GM12892 (cell line): ENCODE measurements at regions not wholly inside any gene's neighbourhood (a gene's known extent, or its start where the extent isn't known, plus 50 kb on each side); places are given as distances from the start of the nearest gene placed in this dataset.
"Not testable (repeated sequence)": the region's sequence is repeated elsewhere in the genome, so short reads cannot be mapped to it uniquely, and the experiment has no call there.

Experiments
- POLR2A ChIP-seq: IDR thresholded peaks from 2 replicates; pipeline ENCODE4 v1.6.1; 2011; ENCODE audit warnings: low read depth, low read length, control low read depth
- POLR2AphosphoS5 ChIP-seq: IDR thresholded peaks from 2 replicates; pipeline ENCODE4 v1.6.1; 2011; ENCODE audit warnings: low read depth, low read length, control low read depth

DNA sequence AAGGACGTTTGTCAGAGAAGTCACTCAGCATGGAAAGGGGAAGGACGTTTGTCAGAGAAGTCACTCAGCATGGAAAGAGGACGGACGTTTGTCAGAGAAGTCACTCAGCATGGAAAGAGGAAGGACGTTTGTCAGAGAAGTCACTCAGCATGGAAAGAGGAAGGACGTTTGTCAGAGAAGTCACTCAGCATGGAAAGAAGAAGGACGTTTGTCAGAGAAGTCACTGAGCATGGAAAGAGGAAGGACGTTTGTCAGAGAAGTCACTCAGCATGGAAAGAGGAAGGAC lies 71.2 kb upstream of the TWIST2 start:
- not testable (repeated sequence) for TF ChIP-seq POLR2A, POLR2AphosphoS5
